ENCODE measurements at regions not wholly inside any gene's neighbourhood (a gene's known extent, or its start where the extent isn't known, plus 50 kb on each side); places are given as distances from the start of the nearest gene placed in this dataset.

DNA sequence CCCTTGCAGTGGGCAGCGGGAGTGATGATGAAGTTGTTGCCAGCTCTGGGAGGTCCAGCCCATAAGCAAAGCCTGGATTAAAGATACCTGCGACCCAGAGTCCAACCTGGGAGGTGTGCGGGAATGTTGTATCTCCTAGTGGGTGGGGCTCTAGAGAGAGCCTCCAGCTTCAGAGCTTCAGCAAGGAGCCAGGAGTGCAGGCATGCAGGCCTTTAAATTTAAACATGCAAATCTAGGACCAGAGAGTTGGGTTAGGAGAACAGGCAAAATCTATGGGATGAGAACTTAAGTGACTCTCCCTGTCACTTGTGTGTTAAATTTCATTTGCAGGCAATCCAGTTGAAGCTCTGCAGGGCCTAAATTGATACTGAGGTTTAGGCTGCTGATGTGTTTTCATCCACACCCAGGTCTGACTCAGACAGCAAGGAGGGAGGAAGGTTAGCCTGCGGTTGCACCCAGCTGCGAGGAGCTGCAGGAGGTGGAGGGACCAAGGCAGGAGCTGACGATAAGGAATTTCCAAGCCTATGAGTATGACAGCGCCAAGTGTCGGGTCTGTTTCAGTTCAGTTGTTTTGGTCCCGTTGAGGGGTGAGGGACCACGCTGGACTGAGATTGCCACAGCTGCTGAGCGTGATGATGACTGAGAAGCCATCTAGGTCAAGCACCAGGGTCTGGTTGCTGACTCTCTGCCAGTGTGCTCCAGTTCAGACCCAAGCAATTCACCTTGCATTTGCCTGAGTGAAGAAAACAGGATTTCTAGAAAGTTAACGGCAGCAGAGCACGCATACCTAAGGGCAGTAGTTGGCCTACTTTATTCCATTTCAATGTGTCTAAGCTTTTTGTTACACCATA is 243.0 kb downstream of the ICE1 start:
- TF ChIP-seq, protein P1, sequence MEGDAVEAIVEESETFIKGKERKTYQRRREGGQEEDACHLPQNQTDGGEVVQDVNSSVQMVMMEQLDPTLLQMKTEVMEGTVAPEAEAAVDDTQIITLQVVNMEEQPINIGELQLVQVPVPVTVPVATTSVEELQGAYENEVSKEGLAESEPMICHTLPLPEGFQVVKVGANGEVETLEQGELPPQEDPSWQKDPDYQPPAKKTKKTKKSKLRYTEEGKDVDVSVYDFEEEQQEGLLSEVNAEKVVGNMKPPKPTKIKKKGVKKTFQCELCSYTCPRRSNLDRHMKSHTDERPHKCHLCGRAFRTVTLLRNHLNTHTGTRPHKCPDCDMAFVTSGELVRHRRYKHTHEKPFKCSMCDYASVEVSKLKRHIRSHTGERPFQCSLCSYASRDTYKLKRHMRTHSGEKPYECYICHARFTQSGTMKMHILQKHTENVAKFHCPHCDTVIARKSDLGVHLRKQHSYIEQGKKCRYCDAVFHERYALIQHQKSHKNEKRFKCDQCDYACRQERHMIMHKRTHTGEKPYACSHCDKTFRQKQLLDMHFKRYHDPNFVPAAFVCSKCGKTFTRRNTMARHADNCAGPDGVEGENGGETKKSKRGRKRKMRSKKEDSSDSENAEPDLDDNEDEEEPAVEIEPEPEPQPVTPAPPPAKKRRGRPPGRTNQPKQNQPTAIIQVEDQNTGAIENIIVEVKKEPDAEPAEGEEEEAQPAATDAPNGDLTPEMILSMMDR (IDR thresholded peaks at IDR 0.05) = no peak
- TF ChIP-seq POLR2A (IDR thresholded peaks at IDR 0.05) = no peak

Data from Peyer's patch (tissue), 4 donors.